IPS-20b (cell line): ENCODE measurements at regions not wholly inside any gene's neighbourhood (a gene's known extent, or its start where the extent isn't known, plus 50 kb on each side); places are given as distances from the start of the nearest gene placed in this dataset.

Experiments used
- H3K27ac ChIP-seq: one replicate; pipeline ENCODE4 v1.5.1; 2013; ENCODE audit warnings: low read length
- H3K27me3 ChIP-seq: 2 replicates; pipeline ENCODE4 v1.6.1; 2013; ENCODE audit warnings: mild to moderate bottlenecking, low read length, inconsistent platforms; ENCODE audit not compliant: insufficient read depth
- H3K36me3 ChIP-seq: 2 replicates; pipeline ENCODE4 v1.6.1; 2013; ENCODE audit warnings: low read depth, mild to moderate bottlenecking, inconsistent platforms, low read length, moderate library complexity; ENCODE audit not compliant: insufficient read depth
- H3K4me1 ChIP-seq: 2 replicates; pipeline ENCODE4 v1.6.1; 2013; ENCODE audit warnings: mild to moderate bottlenecking, control low read depth, inconsistent platforms, low read length, moderate library complexity; ENCODE audit not compliant: insufficient read depth
- H3K4me3 ChIP-seq: 2 replicates; pipeline ENCODE4 v1.5.1; 2013; ENCODE audit warnings: mild to moderate bottlenecking, low read length, inconsistent platforms
- H3K9ac ChIP-seq: 2 replicates; pipeline ENCODE4 v1.6.1; 2013; ENCODE audit warnings: low read depth, mild to moderate bottlenecking, inconsistent platforms, low read length, moderate library complexity
- H3K9me3 ChIP-seq: 2 replicates; pipeline ENCODE4 v1.6.1; 2013; ENCODE audit warnings: mild to moderate bottlenecking, low read depth, low read length, inconsistent platforms; ENCODE audit not compliant: insufficient read depth

GRCh38 chr2:57615855-57616556 lies 430.6 kb upstream of the VRK2 start:
- Histone ChIP-seq H3K27ac (no peak overlapping the region), H3K4me1 (no peaks in the 10 kb centered on the region), H3K27me3 (no peaks in the 10 kb centered on the region), H3K4me3 (no peak overlapping the region), H3K9ac (no peak overlapping the region), H3K9me3 (no peaks in the 10 kb centered on the region), H3K36me3 (no peaks in the 10 kb centered on the region)

GRCh38 chr2:57617318-57617717 lies 429.3 kb upstream of the VRK2 start:
- Histone ChIP-seq H3K4me3 (no peak overlapping the region), H3K4me1 (peaks cover 7% of the 10 kb centered on the region; the same call in 1 of the 2 replicates), H3K27me3 (no peaks in the 10 kb centered on the region), H3K9ac (no peak overlapping the region), H3K9me3 (no peaks in the 10 kb centered on the region), H3K27ac (no peak overlapping the region), H3K36me3 (no peaks in the 10 kb centered on the region)

- Histone ChIP-seq H3K4me1 (peaks cover 10% of the 10 kb centered on the region; the same call in 1 of the 2 replicates), H3K36me3 (no peaks in the 10 kb centered on the region), H3K4me3 (no peak overlapping the region), H3K27ac (no peak overlapping the region), H3K9ac (no peak overlapping the region), H3K27me3 (no peaks in the 10 kb centered on the region), H3K9me3 (no peaks in the 10 kb centered on the region)
Observed at GRCh38 chr2:57621122-57621663, 425.4 kb upstream of the VRK2 start.

- Histone ChIP-seq H3K27me3 (no peaks in the 10 kb centered on the region), H3K36me3 (no peaks in the 10 kb centered on the region), H3K9me3 (no peaks in the 10 kb centered on the region), H3K27ac (no peak overlapping the region), H3K9ac (no peak overlapping the region), H3K4me1 (peaks cover 10% of the 10 kb centered on the region; the same call in 1 of the 2 replicates), H3K4me3 (no peak overlapping the region)
Observed at GRCh38 chr2:57622009-57622408, 424.6 kb upstream of the VRK2 start.

- Histone ChIP-seq H3K9me3 (peaks cover 17% of the 10 kb centered on the region), H3K27me3 (no peaks in the 10 kb centered on the region), H3K9ac (no peak overlapping the region), H3K4me1 (no peaks in the 10 kb centered on the region), H3K36me3 (no peaks in the 10 kb centered on the region), H3K4me3 (no peak overlapping the region), H3K27ac (no peak overlapping the region)
Observed at GRCh38 chr2:57656198-57656597, 390.4 kb upstream of the VRK2 start.

GRCh38 chr2:57669570-57669969 lies 377.0 kb upstream of the VRK2 start:
- no peaks in the 10 kb centered on the region for H3K36me3 ChIP-seq
- H3K4me1 ChIP-seq = no peaks in the 10 kb centered on the region
- H3K9ac ChIP-seq = no peak overlapping the region
- H3K27ac ChIP-seq = no peak overlapping the region
- no peaks in the 10 kb centered on the region for H3K9me3 ChIP-seq
- no peaks in the 10 kb centered on the region for H3K27me3 ChIP-seq
- no peak overlapping the region for H3K4me3 ChIP-seq

- Histone ChIP-seq H3K27ac (no peak overlapping the region), H3K36me3 (no peaks in the 10 kb centered on the region), H3K9me3 (no peaks in the 10 kb centered on the region)
Observed at GRCh38 chr2:57674025-57674424, 372.6 kb upstream of the VRK2 start.

GRCh38 chr2:57674743-57675142 lies 371.9 kb upstream of the VRK2 start:
- no peak overlapping the region for H3K27ac ChIP-seq
- H3K4me1 ChIP-seq = no peaks in the 10 kb centered on the region
- H3K9me3 ChIP-seq = no peaks in the 10 kb centered on the region
- no peak overlapping the region for H3K4me3 ChIP-seq
- no peaks in the 10 kb centered on the region for H3K36me3 ChIP-seq
- H3K9ac ChIP-seq = no peak overlapping the region
- no peaks in the 10 kb centered on the region for H3K27me3 ChIP-seq

More at GRCh38 chr2:57674025-57674424, 372.6 kb upstream of the VRK2 start:
- H3K27me3 ChIP-seq = no peaks in the 10 kb centered on the region
- H3K4me3 ChIP-seq = no peak overlapping the region
- H3K9ac ChIP-seq = no peak overlapping the region
- H3K4me1 ChIP-seq = no peaks in the 10 kb centered on the region

GRCh38 chr2:57677296-57677695 lies 369.3 kb upstream of the VRK2 start:
- Histone ChIP-seq H3K27ac (no peak overlapping the region), H3K9ac (no peak overlapping the region), H3K4me1 (no peaks in the 10 kb centered on the region), H3K4me3 (no peak overlapping the region), H3K36me3 (no peaks in the 10 kb centered on the region), H3K9me3 (no peaks in the 10 kb centered on the region), H3K27me3 (no peaks in the 10 kb centered on the region)

GRCh38 chr2:57681650-57682049 lies 365.0 kb upstream of the VRK2 start:
- H3K36me3 ChIP-seq = no peaks in the 10 kb centered on the region
- no peak overlapping the region for H3K9ac ChIP-seq
- no peaks in the 10 kb centered on the region for H3K4me1 ChIP-seq
- no peak overlapping the region for H3K27ac ChIP-seq
- no peaks in the 10 kb centered on the region for H3K9me3 ChIP-seq
- H3K27me3 ChIP-seq = no peaks in the 10 kb centered on the region
- no peak overlapping the region for H3K4me3 ChIP-seq

GRCh38 chr2:57685032-57685431 lies 361.6 kb upstream of the VRK2 start:
- no peak overlapping the region for H3K9ac ChIP-seq
- H3K36me3 ChIP-seq = no peaks in the 10 kb centered on the region
- H3K9me3 ChIP-seq = no peaks in the 10 kb centered on the region
- H3K27me3 ChIP-seq = no peaks in the 10 kb centered on the region
- no peaks in the 10 kb centered on the region for H3K4me1 ChIP-seq
- no peak overlapping the region for H3K27ac ChIP-seq
- no peak overlapping the region for H3K4me3 ChIP-seq

GRCh38 chr2:57692395-57692794 lies 354.2 kb upstream of the VRK2 start:
- H3K36me3 ChIP-seq = no peaks in the 10 kb centered on the region
- no peak overlapping the region for H3K27ac ChIP-seq
- H3K4me3 ChIP-seq = no peak overlapping the region
- peaks cover 9% of the 10 kb centered on the region; the same call in 1 of the 2 replicates for H3K9me3 ChIP-seq
- no peak overlapping the region for H3K9ac ChIP-seq
- peaks cover 5% of the 10 kb centered on the region; the same call in 1 of the 2 replicates for H3K4me1 ChIP-seq
- H3K27me3 ChIP-seq = no peaks in the 10 kb centered on the region
